Coronary artery (tissue), 2 donors: ENCODE measurements at regions not wholly inside any gene's neighbourhood (a gene's known extent, or its start where the extent isn't known, plus 50 kb on each side); places are given as distances from the start of the nearest gene placed in this dataset.

Experiments used
- DNase-seq: peaks from one replicate; pipeline ENCODE4 v3.0.0-alpha.2; 2017; ENCODE audit warnings: low spot score
- H3K27ac ChIP-seq, 2 donors: fragments of 200-600 bp; sonication (generic); one replicate each; pipeline ENCODE4 v1.5.1; 2016 to 2019
- H3K4me3 ChIP-seq: fragments of 200-600 bp; sonication (generic); 2 replicates; pipeline ENCODE4 v1.5.1; 2016; ENCODE audit warnings: mild to moderate bottlenecking, moderate library complexity
- CTCF ChIP-seq: fragments of 200-600 bp; sonication (generic); IDR thresholded peaks from one replicate; pipeline ENCODE4 v1.5.1; 2019; ENCODE audit warnings: antibody characterized with exemption

GRCh38 chr4:144504883-144505282, 141.1 kb upstream of the HHIP start:
- H3K4me3 ChIP-seq: no peak overlapping the region
- TF ChIP-seq CTCF: no peak
- H3K27ac ChIP-seq: no peak overlapping the region
- DNase-seq: no peak

GRCh38 chr4:144507311-144508101, 138.4 kb upstream of the HHIP start:
- Histone ChIP-seq H3K27ac (no peak overlapping the region), H3K4me3 (no peak overlapping the region)
- no peak for DNase-seq
- no peak for TF ChIP-seq CTCF

GRCh38 chr4:144509088-144510015, 136.6 kb upstream of the HHIP start:
- no peak overlapping the region for H3K27ac ChIP-seq
- no peak for TF ChIP-seq CTCF
- no peak overlapping the region for H3K4me3 ChIP-seq
- no peak for DNase-seq

DNA sequence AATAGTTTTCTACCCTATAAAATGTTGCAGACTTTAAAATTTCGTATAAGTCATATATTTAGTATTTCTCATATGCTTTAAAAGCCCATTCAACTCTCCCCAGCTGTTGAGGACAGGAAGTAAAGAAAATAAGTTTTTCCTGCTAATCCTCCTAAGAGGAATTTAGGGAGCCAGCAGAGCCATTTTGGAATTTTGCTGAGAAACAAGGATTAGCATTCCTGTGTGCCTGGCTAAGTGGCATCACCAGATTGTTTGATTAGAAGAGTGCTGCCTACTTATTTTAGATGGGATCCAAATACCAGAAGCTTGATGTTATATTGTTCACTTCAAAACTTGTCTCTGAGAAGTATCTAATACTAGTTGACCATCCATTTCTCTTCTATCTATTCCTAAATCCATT, 131.2 kb upstream of the HHIP start:
- no peak overlapping the region for H3K4me3 ChIP-seq
- no peak for TF ChIP-seq CTCF
- H3K27ac ChIP-seq: no peak overlapping the region
- DNase-seq: no peak

- H3K27ac ChIP-seq: no peak overlapping the region
- TF ChIP-seq CTCF: no peak
- DNase-seq: no peak
- no peak overlapping the region for H3K4me3 ChIP-seq
Measured at GRCh38 chr4:144518181-144518895, 127.6 kb upstream of the HHIP start.

GRCh38 chr4:144531841-144532240, 114.1 kb upstream of the HHIP start:
- no peak overlapping the region for H3K27ac ChIP-seq
- no peak for DNase-seq
- no peak for TF ChIP-seq CTCF
- H3K4me3 ChIP-seq: no peak overlapping the region
